NB4 (cell line): ENCODE measurements at regions not wholly inside any gene's neighbourhood (a gene's known extent, or its start where the extent isn't known, plus 50 kb on each side); places are given as distances from the start of the nearest gene placed in this dataset.

Experiments
- DNase-seq: peaks from one replicate; pipeline ENCODE4 v3.0.0; 2010; ENCODE audit warnings: low read depth
- H3K4me3 ChIP-seq: one replicate; pipeline ENCODE4 v1.5.1; 2011; ENCODE audit warnings: mild to moderate bottlenecking, low read depth, low read length, moderate library complexity
- MAX ChIP-seq: IDR thresholded peaks from 2 replicates; pipeline ENCODE4 v1.6.1; 2011; ENCODE audit warnings: low read depth, low read length
- MYC ChIP-seq: IDR thresholded peaks from 2 replicates; pipeline ENCODE4 v1.6.1; 2011; ENCODE audit warnings: low read depth, low read length
- POLR2A ChIP-seq: IDR thresholded peaks from 2 replicates; pipeline ENCODE4 v1.6.1; 2011; ENCODE audit warnings: mild to moderate bottlenecking; ENCODE audit not compliant: insufficient read length; ENCODE audit errors: extremely low read depth
- TF ChIP-seq, protein P1 (sequence below): IDR thresholded peaks from one replicate; pipeline ENCODE4 v1.5.1; 2012; ENCODE audit warnings: low read depth, low read length

DNA sequence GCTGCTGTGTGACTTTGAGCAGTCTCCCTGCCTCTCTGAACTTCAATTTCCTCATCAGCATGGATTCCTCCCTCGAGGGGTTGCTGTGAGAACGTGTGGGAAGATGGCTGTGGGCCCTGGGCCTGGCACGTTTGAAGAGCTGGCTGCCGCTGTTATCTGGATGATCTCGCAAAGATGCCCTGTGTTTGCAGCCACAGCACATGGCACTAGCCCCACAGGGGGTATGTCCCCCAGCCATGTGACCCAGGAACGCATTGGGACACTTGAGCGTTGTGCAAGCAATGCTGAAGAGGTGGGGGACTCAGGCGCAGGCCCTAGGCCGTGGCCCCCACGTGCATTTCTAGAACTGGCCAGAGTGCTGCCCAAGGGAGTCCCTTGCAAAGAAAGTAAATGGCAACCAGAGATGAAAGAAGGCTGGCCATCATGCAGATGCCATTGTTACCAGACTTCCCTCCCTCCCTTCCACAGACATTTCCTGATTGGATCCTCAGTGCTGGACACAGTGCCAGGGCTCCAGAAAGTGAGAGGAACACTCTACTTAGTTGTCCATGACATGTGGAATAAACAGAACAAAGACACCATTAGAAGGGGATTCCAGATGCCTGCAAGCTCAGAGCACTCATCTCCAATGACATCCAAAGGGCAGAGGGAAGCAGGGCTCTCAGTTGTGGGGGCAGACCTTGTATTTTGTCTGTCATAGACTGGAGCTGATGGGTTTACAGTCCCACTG, 65.1 kb upstream of the NEURL1B start:
- DNase-seq = no peak
- TF ChIP-seq POLR2A (no peak), MAX (no peak), MYC (no peak)
- TF ChIP-seq, protein P1, sequence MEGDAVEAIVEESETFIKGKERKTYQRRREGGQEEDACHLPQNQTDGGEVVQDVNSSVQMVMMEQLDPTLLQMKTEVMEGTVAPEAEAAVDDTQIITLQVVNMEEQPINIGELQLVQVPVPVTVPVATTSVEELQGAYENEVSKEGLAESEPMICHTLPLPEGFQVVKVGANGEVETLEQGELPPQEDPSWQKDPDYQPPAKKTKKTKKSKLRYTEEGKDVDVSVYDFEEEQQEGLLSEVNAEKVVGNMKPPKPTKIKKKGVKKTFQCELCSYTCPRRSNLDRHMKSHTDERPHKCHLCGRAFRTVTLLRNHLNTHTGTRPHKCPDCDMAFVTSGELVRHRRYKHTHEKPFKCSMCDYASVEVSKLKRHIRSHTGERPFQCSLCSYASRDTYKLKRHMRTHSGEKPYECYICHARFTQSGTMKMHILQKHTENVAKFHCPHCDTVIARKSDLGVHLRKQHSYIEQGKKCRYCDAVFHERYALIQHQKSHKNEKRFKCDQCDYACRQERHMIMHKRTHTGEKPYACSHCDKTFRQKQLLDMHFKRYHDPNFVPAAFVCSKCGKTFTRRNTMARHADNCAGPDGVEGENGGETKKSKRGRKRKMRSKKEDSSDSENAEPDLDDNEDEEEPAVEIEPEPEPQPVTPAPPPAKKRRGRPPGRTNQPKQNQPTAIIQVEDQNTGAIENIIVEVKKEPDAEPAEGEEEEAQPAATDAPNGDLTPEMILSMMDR = no peak
- no peak overlapping the region for H3K4me3 ChIP-seq

DNA sequence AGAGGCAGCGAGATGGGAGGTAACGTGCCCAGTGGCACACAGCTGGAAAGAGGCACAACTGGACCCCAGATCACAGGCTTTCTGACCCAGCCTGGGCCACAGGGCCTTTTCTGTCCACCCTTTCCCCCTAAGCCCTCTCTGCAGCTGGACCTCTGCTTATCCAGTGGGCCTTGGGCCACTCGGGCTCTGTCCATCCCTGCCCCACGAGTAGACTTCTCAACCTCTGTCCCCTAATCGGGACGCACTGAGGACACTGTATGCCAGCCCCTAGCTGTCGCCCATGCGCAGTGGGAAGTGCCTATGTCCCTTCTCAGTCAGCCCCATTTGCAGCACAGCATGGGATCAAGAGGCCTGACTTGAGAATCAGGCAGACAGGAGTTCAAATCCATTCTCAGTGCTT, 65.6 kb upstream of the NEURL1B start:
- H3K4me3 ChIP-seq = no peak overlapping the region
- TF ChIP-seq, protein P1 = no peak
- TF ChIP-seq MYC (no peak), POLR2A (no peak), MAX (no peak)
- no peak for DNase-seq

DNA sequence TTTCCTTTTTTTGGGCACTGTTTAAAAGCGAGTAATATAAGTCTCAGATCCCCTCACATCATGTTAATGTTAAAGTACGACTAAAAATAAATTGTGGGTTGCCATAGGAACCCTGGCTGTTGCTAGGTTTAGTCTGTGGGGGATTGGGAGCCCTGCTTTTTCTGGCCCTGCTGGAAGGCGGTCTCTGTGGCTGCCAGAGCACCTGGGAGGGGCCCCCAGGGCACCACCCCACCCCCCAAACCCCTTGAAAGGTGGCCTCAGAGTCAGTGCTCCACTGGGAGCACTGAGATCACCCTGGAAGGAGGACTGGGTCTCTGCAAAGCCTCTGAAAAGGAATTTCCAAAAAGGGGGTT, 66.2 kb upstream of the NEURL1B start:
- no peak for DNase-seq
- no peak for TF ChIP-seq MYC
- no peak for TF ChIP-seq POLR2A
- no peak for TF ChIP-seq MAX
- TF ChIP-seq, protein P1 = no peak
- no peak overlapping the region for H3K4me3 ChIP-seq

DNA sequence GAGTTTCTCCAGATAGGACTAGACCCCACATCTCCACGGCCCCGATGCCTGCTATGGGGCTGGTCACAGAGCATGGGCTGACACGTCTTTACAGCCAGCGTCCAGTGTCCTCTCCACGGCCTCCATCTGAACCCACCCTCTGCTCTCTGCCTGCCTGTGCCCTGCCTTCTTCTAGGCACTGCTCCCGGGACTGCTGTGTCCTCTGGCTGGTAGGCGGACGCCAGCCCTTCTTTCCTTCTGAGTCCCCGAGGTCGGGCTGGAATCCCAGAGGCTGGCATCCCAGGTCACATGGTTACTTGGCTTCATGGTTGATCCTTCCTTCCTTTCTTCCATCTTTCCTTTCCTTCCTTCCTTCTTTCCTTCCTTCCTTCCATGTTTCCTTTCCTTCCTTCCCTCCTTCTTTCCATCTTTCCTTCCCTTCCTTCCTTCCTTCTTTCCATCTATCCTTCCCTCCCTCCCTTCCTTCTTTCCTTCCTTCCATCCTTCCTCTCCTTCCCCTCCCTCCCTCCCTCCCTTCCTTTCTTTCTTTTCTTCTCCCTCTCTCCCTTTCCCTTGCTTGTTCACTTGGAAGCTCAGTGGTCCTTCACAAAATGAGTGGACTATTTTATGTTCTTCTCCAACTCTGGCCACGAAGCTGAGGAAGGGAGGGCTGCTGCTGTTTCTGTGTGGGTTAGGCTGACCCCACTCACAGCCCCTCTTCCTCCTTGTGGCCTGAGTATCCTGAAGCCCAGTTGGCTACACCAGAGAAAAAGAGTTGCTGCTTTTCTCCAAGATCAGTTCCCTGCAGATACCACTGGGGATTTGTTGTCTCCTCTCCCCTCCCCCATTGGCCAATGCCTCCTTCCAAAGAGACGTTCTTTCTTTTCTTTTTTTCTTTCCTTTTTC, 66.8 kb upstream of the NEURL1B start:
- no peak overlapping the region for H3K4me3 ChIP-seq
- DNase-seq = no peak
- TF ChIP-seq, protein P1 = no peak
- TF ChIP-seq MYC = no peak
- TF ChIP-seq POLR2A = no peak

GRCh38 chr5:172573120-172573882, 67.8 kb upstream of the NEURL1B start:
- TF ChIP-seq MAX (no peak), MYC (no peak), POLR2A (no peak)
- TF ChIP-seq, protein P1 = no peak
- H3K4me3 ChIP-seq = no peak overlapping the region
- DNase-seq = peak; percentile 13
